Choroid plexus epithelial cell (primary cell): ENCODE measurements at regions not wholly inside any gene's neighbourhood (a gene's known extent, or its start where the extent isn't known, plus 50 kb on each side); places are given as distances from the start of the nearest gene placed in this dataset.
"Not testable (repeated sequence)": the region's sequence is repeated elsewhere in the genome, so short reads cannot be mapped to it uniquely, and the experiment has no call there.

Source experiments
- DNase-seq: peaks from one replicate; pipeline ENCODE4 v3.0.0-alpha.2; 2010; ENCODE audit warnings: low read depth
- H3K4me3 ChIP-seq: 2 replicates; pipeline ENCODE4 v1.5.1; 2011; ENCODE audit warnings: low read depth, mild to moderate bottlenecking, control low read depth, low read length, moderate library complexity
- CTCF ChIP-seq: conservative IDR thresholded peaks from 2 replicates; pipeline ENCODE4 v1.5.1; 2011; ENCODE audit warnings: low read depth, mild to moderate bottlenecking, control low read depth, inconsistent platforms, low read length, moderate library complexity

- H3K4me3 ChIP-seq, result no peak overlapping the region
- TF ChIP-seq CTCF, result no peak
- DNase-seq, result no peak
Observed at GRCh38 chr13:65330691-65331090, 1899.4 kb downstream of the PCDH9 start.

GRCh38 chr13:65330287-65330686 lies 1899.8 kb downstream of the PCDH9 start:
- DNase-seq, result no peak
- no peak overlapping the region for H3K4me3 ChIP-seq
- no peak for TF ChIP-seq CTCF

GRCh38 chr13:65323192-65323591 lies 1906.9 kb downstream of the PCDH9 start:
- not testable (repeated sequence) for DNase-seq

DNA sequence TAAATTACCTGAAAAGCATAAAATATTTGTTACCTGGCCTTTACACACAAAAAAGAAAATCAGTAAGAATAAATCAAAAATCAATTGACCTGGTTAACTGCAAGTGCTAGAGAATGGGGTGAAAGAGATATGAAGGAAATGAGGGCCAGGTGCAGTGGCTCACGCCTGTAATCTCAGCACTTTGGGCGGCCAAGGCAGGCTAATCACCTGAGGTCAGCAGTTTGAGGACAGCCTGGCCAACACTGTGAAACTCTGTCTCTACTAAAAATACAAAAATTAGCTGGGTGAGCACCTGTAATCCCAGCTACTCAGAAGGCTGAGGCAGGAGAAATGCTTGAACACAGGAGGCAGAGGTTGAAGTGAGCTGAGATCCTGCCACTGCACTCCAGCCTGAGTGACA lies 1908.7 kb downstream of the PCDH9 start:
- not testable (repeated sequence) for DNase-seq, H3K4me3 ChIP-seq

More at GRCh38 chr13:65323192-65323591, 1906.9 kb downstream of the PCDH9 start:
- H3K4me3 ChIP-seq, result not testable (repeated sequence)

- no peak for DNase-seq
- H3K4me3 ChIP-seq, result no peak overlapping the region
- no peak for TF ChIP-seq CTCF
Observed at GRCh38 chr13:65314008-65314407, 1916.1 kb downstream of the PCDH9 start.

DNA sequence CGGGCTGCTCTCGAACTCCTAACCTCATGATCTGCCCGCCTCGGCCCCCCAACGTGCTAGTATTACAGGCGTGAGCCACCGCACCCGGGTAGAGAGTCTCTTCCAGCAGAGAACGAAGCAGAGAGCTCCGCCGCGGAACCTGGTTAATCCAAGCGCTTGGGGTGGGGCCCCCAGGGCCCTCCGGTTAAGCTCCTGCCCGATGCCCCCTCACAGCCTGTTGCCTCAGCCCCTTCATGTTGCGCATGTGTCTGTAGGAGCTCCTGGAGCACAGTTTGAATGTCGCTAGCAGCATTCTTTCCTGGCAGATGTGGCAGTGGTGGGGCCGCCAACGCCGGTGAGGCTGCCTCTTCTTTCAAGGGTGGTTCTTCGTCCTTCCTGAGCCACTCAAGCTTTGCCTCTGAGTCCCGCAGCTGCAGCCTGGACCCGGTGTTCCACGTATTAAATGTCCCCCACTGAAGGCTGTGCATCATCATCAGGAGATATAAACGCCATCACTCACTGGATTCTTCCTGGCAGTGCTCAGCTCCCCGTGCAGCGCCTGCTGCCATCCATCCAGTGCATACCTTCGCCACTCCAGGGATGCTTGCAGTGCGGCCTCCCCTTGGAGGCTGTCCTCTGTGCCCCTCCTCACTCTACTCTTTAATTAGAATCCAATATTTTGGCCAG lies 1919.3 kb downstream of the PCDH9 start:
- no peak for TF ChIP-seq CTCF
- DNase-seq, result no peak
- H3K4me3 ChIP-seq, result no peak overlapping the region

DNA sequence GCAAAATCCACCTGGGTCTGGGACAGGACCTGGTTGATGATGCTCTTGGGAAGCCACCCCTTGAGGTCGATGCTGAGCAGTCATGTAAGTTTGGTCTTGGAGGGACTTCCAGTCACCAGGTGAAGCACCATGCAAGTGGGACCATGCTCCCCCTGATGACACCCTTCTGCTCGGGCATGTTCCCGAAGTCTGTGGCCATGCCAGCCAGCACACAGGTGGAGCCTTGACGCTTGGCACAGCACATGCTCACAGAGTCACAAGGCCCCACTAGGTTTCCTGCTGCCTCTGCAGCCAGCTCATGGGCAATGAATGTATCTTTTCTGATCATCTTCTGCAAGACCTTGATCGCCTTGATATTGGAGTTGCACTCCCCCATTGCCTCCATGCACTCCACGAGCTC lies 1920.2 kb downstream of the PCDH9 start:
- TF ChIP-seq CTCF, result no peak
- no peak for DNase-seq
- H3K4me3 ChIP-seq, result no peak overlapping the region

DNA sequence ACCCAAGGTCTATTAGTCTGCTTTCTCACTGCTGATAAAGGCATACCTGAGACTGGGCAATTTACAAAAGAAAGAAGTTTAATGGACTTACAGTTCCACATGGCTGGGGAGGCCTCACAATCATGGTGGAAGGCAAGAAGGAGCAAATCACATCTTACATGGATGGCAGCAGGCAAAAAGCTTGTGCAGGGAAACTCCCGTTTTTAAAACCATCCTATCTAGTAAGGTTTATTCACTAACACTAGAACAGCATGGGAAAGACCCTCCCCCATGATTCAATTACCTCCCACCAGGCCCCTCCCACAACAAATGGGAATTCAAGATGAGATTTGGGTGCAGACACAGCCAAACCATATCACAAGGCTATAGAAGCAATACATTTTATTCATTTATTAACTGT lies 1921.4 kb downstream of the PCDH9 start:
- not testable (repeated sequence) for H3K4me3 ChIP-seq, DNase-seq

- DNase-seq, result no peak
- H3K4me3 ChIP-seq, result no peak overlapping the region
- TF ChIP-seq CTCF, result no peak
Observed at GRCh38 chr13:65307056-65307455, 1923.1 kb downstream of the PCDH9 start.
